ENCODE measurements at regions not wholly inside any gene's neighbourhood (a gene's known extent, or its start where the extent isn't known, plus 50 kb on each side); places are given as distances from the start of the nearest gene placed in this dataset.

DNA sequence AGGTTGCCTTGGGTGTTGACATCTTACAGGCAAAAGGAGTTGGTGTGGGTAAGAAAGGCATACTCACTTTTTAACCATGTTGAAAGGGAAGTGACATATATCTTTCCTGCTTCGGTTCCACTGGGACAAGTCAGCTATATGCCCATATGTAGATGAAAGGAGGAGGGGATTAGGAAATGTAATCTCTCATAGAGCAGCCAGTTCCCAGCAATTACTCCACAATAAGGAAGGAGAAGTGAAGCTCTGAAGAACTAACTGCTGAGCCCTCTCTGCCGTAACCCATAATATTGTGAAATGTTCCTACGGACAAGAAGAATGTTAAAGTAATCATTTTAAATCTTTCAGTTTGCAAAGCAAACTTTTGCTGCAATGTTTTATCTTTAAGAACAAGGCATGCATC lies 82.2 kb downstream of the EDNRB start:
- no peak for TF ChIP-seq RNF2 (conservative IDR thresholded peaks at IDR 0.05; ENCODE audit: low read depth)
- TF ChIP-seq PHF5A (CRISPR knock-in tag; IDR thresholded peaks at IDR 0.05; ENCODE audit: low read depth, unreplicated experiment): no peak
- no peak for TF ChIP-seq CEBPG (CRISPR knock-in tag; IDR thresholded peaks at IDR 0.05)
- TF ChIP-seq ZNF431 (CRISPR knock-in tag; IDR thresholded peaks at IDR 0.05; ENCODE audit: borderline replicate concordance, low read depth): no peak
- TF ChIP-seq ZNF766 (CRISPR knock-in tag; IDR thresholded peaks at IDR 0.05; ENCODE audit: borderline replicate concordance): no peak
- no peak for TF ChIP-seq ZNF660 (CRISPR knock-in tag; IDR thresholded peaks at IDR 0.05; ENCODE audit: borderline replicate concordance, low read depth)
- TF ChIP-seq SYNCRIP (IDR thresholded peaks at IDR 0.05; ENCODE audit: insufficient read depth, low read depth, low read length): no peak
- TF ChIP-seq ATF7-NPFF (CRISPR knock-in tag; IDR thresholded peaks at IDR 0.05; ENCODE audit: low read depth): no peak
- ATAC-seq (no peak), DNase-seq (ENCODE audit: low spot score) (no peak), FAIRE-seq (no peak)
- no peak overlapping the region for H3K4me3 ChIP-seq (replicated peaks in 1 of 3; ENCODE audit: insufficient read depth in 1 of 3, low read depth in 2 of 3, low read length in 3 of 3)
- ChIA-PET CTCF (ENCODE audit: low intra/inter-chr PET ratio, low total read pairs) (no interaction called here), POLR2A (no interaction called here)
- intact Hi-C loops (cut with micrococcal nuclease; ENCODE audit: unreplicated experiment) (no loop called here), in situ Hi-C loops (cut with HindIII; ENCODE audit: extremely low pct_ligation_motif_present, low pct_unique_long_range_greater_than_20kb) (no loop called here)
- H3K4me1 ChIP-seq (ENCODE audit: insufficient read depth, low read length): no peaks in the 10 kb centered on the region
- no peak overlapping the region for H2AFZ ChIP-seq (ENCODE audit: low read length)
- H3K27ac ChIP-seq (ENCODE audit: extremely low read length, insufficient read depth, low read length): no peak overlapping the region
- H3K9ac ChIP-seq (ENCODE audit: insufficient read depth, low read depth, low read length): no peak overlapping the region
- 2% methylated on average over 3 of the region's 3 CpGs for whole genome bisulfite sequencing (ENCODE audit: low lambda C conversion rate)
- no TSS peak for BruUV-seq (replicated peaks)
- H3K4me2 ChIP-seq (ENCODE audit: low read depth, low read length): no peak overlapping the region
- no peaks in the 10 kb centered on the region for H3K36me3 ChIP-seq (replicated peaks in 1 of 2; ENCODE audit: control insufficient read depth in 1 of 2, insufficient read depth in 2 of 2, low read length in 2 of 2)
- H3K27me3 ChIP-seq (ENCODE audit: control insufficient read depth in 1 of 2, insufficient read depth in 2 of 2, low read length in 2 of 2): no peaks in the 10 kb centered on the region
- no peaks in the 10 kb centered on the region; the same call in 1 of the 2 replicates for H3K9me3 ChIP-seq (ENCODE audit: low read length)
- no peaks in the 10 kb centered on the region for H3K79me2 ChIP-seq (ENCODE audit: insufficient read depth, low read length)
- no peaks in the 10 kb centered on the region for H4K20me1 ChIP-seq (ENCODE audit: insufficient read depth, low read length)

DNA sequence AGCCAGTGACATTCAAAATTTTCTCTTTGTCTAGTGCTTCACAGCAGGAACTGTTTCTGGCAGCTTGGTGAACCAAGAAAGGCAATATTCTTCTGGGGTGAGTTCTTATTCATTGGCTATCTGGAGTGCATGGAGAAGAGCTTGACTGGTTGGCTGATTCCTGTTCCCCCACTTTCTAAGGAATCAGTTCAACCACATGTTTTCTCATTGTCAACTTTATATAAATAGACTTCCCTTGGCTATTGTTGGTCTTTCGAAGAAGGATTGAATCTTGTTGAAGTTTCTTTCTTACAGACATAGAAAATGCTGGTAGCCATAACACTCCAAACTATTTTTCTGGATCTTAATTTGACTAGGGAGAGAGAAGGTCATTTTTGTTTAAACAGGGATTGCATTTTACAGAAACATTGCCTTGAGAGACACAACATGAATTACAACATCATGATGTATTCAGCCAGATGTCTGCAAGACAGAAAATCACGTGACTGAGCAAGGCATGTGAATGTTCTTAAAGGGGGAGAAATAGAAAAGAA lies 85.2 kb downstream of the EDNRB start:
- no peak for ATAC-seq
- no peak overlapping the region for H3K27ac ChIP-seq (ENCODE audit: extremely low read length, insufficient read depth, low read length)
- no peak overlapping the region for H2AFZ ChIP-seq (ENCODE audit: low read length)
- no peaks in the 10 kb centered on the region for H3K27me3 ChIP-seq (ENCODE audit: control insufficient read depth in 1 of 2, insufficient read depth in 2 of 2, low read length in 2 of 2)
- in situ Hi-C loops (cut with HindIII; ENCODE audit: extremely low pct_ligation_motif_present, low pct_unique_long_range_greater_than_20kb) (no loop called here), intact Hi-C loops (cut with micrococcal nuclease; ENCODE audit: unreplicated experiment) (no loop called here)
- H3K4me2 ChIP-seq (ENCODE audit: low read depth, low read length): no peak overlapping the region
- H3K36me3 ChIP-seq (replicated peaks in 1 of 2; ENCODE audit: control insufficient read depth in 1 of 2, insufficient read depth in 2 of 2, low read length in 2 of 2): no peaks in the 10 kb centered on the region
- H4K20me1 ChIP-seq (ENCODE audit: insufficient read depth, low read length): no peaks in the 10 kb centered on the region
- no peak overlapping the region for H3K9ac ChIP-seq (ENCODE audit: insufficient read depth, low read depth, low read length)
- no peaks in the 10 kb centered on the region for H3K4me1 ChIP-seq (ENCODE audit: insufficient read depth, low read length)
- no peak for FAIRE-seq
- no TSS peak for BruUV-seq (replicated peaks)
- H3K9me3 ChIP-seq (ENCODE audit: low read length): no peaks in the 10 kb centered on the region; the same call in 1 of the 2 replicates
- 0% methylated on average over 2 of the region's 2 CpGs for WGBS (ENCODE audit: low lambda C conversion rate)
- TF ChIP-seq ZNF652 (CRISPR knock-in tag; IDR thresholded peaks at IDR 0.05; ENCODE audit: borderline replicate concordance, low read depth): no peak
- no peak for TF ChIP-seq SUZ12 (IDR thresholded peaks at IDR 0.05; ENCODE audit: low read depth, low read length)
- peak; percentile 34; the same call in 1 of the 2 replicates for TF ChIP-seq RAD51 (IDR thresholded peaks at IDR 0.05; ENCODE audit: borderline replicate concordance)
- ChIA-PET CTCF (ENCODE audit: low intra/inter-chr PET ratio, low total read pairs) (no interaction called here), POLR2A (no interaction called here)
- no peak overlapping the region for H3K4me3 ChIP-seq (replicated peaks in 1 of 3; ENCODE audit: insufficient read depth in 1 of 3, low read depth in 2 of 3, low read length in 3 of 3)
- no peaks in the 10 kb centered on the region for H3K79me2 ChIP-seq (ENCODE audit: insufficient read depth, low read length)
- DNase-seq (ENCODE audit: low spot score): no peak
